ENCODE measurements at regions not wholly inside any gene's neighbourhood (a gene's known extent, or its start where the extent isn't known, plus 50 kb on each side); places are given as distances from the start of the nearest gene placed in this dataset.
"Not testable (repeated sequence)": the region's sequence is repeated elsewhere in the genome, so short reads cannot be mapped to it uniquely, and the experiment has no call there.

- TF ChIP-seq, protein P1, sequence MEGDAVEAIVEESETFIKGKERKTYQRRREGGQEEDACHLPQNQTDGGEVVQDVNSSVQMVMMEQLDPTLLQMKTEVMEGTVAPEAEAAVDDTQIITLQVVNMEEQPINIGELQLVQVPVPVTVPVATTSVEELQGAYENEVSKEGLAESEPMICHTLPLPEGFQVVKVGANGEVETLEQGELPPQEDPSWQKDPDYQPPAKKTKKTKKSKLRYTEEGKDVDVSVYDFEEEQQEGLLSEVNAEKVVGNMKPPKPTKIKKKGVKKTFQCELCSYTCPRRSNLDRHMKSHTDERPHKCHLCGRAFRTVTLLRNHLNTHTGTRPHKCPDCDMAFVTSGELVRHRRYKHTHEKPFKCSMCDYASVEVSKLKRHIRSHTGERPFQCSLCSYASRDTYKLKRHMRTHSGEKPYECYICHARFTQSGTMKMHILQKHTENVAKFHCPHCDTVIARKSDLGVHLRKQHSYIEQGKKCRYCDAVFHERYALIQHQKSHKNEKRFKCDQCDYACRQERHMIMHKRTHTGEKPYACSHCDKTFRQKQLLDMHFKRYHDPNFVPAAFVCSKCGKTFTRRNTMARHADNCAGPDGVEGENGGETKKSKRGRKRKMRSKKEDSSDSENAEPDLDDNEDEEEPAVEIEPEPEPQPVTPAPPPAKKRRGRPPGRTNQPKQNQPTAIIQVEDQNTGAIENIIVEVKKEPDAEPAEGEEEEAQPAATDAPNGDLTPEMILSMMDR (IDR thresholded peaks at IDR 0.05; ENCODE audit: insufficient read depth, low read length), result not testable (repeated sequence)
- not testable (repeated sequence) for TF ChIP-seq SPI1 (IDR thresholded peaks at IDR 0.05; ENCODE audit: borderline replicate concordance, low read depth)
These were observed 177.2 kb upstream of the RPS23 start for GRCh38 chr5:82455317-82455716.

All from HL-60 (cell line).